GM21723 (cell line): ENCODE measurements at regions not wholly inside any gene's neighbourhood (a gene's known extent, or its start where the extent isn't known, plus 50 kb on each side); places are given as distances from the start of the nearest gene placed in this dataset.

Experiments
- ATAC-seq: cut with Tn5 transposase; IDR thresholded peaks from one replicate; pipeline ENCODE4 v1.9.1; 2021; ENCODE audit warnings: mild to moderate bottlenecking, moderate library complexity; ENCODE audit not compliant: unreplicated experiment

GRCh38 chr10:36638462-36639155 lies 486.8 kb upstream of the ANKRD30A start:
- no peak for ATAC-seq

GRCh38 chr10:36636879-36637278 lies 488.5 kb upstream of the ANKRD30A start:
- ATAC-seq, result no peak

DNA sequence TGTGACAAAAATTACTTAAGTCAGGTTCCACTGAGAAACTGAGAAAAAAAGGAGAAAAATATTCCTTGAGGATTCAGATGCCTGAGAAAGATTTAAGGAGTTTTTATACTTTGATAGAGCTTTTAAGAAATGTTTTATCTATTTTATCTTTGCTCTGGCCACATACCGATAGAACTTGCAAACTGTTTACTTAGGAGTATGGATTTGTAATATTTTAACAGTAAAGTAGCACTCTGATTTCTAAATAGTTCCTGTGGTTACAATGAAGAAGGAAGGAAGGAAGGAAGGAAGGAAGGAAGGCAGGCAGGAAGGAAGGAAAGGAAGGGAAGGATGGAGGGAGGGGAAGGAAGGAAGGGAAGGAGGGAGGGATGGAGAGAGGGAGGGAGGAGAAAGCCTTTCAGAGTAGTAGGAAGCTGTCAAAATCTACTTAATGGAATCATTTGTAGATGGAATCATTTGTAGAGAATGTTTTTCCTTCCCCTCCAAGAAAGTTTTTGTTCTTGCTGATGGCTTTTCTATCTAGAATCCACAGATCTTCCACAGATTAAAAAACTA lies 489.0 kb upstream of the ANKRD30A start:
- ATAC-seq, result no peak

DNA sequence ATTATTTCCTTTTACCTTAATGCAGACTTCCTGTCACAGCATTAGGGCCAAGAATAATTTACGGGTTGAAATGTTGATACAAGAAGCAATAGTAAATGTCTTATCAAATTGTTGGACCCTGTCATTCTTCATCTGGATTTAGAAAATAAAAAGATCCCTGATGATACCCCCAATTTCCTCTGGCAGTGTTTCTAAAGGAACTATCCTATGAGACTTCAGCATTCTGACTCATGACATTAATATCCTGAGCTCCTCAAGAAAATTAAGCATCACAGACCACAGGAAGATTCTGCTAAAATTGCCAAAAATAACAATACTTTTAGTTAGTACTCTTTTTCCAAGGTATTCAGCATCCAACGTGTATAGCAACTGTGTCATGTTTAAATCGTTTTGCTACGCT lies 490.5 kb upstream of the ANKRD30A start:
- ATAC-seq, result no peak

GRCh38 chr10:36630267-36630666 lies 495.1 kb upstream of the ANKRD30A start:
- ATAC-seq, result no peak

- no peak for ATAC-seq
These were observed 495.9 kb upstream of the ANKRD30A start for GRCh38 chr10:36629476-36629875.

DNA sequence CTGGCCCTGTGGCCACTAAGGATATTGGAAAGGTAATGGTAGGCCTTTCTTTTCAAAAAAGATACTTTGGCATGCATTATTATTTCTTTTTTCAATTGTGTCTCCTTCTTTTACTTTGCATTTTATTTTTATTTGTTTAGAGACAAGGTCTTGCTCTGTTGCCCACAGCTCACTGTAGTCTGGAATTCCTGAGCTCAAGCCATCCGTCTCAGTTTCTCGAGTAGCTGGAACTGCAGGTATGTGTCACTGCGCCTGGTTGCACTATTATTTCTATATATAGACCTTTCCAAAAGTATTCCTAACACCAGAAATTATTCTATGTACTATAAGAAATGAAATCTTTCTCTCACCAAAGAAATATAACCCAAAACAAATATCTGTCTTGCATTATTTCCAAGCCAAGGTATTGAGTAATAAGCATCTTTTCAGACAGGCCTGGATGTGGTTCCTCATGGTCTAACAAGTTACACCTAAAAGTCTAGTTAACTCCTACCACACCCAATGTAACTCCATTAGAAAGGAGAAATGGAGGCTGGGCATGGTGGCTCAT lies 500.8 kb upstream of the ANKRD30A start:
- ATAC-seq, result no peak

DNA sequence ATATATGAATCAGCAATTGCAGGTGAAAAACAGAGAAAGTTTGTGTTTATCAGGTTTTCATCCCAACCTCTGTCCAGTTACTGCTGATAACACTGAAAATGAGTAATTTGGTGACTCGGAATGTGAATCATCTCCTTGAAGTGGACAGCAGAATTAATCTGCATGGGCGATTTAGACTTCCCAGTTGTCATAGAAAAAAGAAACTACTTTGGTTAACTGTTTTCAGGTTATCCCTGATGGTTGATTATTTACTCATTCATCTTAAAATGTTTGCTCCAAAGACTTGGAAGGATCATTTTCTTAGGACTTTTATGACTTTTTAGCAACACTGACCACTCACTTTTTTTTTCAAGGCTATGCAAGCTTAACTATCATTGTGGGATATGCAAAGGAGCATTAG lies 504.1 kb upstream of the ANKRD30A start:
- no peak for ATAC-seq

DNA sequence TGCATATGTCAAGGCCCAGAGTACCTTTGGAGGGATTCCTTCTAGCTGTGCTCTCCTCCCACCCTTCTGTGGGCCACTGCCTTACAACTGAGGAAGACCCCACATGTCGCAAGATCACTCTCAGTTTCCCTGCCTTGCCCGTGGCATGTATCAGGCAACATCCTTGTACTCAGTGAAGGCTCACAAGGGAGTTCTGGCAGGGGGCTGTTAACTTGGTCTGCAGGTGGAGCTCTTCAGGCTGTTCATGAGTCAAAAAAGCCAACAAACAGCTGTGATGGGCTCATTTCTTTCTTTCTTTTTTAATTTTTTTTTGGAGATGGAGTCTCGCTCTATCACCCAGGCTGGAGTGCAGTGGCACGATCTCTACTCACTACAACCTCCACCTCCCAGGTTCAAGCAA lies 513.0 kb upstream of the ANKRD30A start:
- no peak for ATAC-seq

GRCh38 chr10:36608866-36609265 lies 516.5 kb upstream of the ANKRD30A start:
- ATAC-seq, result no peak

DNA sequence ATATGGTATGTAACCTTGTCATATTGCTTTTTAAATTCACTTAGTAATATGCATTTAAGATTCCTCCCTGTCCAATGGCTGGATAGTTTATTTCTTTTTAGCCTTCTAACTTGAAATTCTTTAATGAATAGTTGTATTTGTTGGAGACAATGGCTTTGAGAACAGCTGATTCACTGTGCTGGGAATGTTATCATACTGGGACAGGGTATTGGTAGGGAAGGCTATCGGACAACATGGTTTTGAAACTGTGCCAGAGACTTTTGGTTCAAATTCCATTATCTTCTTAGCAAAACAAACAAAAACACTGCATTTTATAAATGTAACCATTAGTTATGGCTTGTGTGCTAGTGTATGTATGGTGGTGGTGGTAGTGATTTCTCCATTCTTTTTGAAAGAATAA lies 517.1 kb upstream of the ANKRD30A start:
- ATAC-seq, result no peak

DNA sequence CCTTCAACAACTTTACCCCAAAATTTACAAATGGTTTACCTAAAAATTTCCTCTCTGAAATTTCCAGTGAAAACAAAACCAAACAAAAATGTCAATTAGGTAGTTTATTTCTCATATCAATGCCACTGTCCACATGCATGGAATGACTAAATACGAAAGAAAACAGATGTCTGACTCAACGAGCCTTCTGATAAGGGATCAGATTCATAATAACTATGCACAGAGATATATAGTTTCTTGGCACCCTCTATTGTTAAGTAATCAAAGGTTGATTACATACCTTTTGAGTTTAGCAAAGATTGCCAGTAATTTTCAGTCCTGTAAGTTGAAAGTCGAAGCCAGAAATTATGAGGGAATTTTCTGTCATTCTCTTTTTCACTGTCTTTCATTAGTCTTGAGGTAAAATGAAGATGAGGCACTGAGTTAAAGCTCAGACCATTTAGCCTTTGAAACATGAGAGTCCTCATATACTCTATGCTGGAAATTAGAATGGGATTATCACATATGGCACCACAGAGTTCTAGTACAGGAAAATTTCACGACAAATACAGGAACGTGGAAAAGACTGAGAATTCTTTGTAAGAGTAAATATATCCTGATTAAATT lies 519.1 kb upstream of the ANKRD30A start:
- no peak for ATAC-seq

- no peak for ATAC-seq
These were observed 521.1 kb upstream of the ANKRD30A start for GRCh38 chr10:36604316-36604715.

GRCh38 chr10:36603688-36604087 lies 521.7 kb upstream of the ANKRD30A start:
- no peak for ATAC-seq

DNA sequence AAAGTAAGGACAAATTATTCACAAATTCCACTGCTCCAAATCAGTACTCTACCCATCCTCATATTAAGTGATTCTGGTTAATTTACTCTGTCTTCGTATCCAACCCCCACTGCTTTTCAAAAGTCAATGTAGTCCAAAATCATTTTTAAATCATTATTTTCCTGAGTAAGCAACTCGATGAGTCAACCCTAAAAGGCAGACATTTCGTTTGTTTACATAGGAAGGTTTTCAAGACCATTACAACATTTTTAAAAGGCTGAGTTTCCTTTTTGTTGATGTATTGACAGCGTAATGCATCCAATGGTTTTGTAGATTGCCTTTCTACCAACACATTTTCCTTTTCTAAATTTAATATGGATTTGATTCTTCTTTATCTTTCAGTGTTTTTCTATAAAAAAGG lies 523.0 kb upstream of the ANKRD30A start:
- no peak for ATAC-seq

- no peak for ATAC-seq
These were observed 527.6 kb upstream of the ANKRD30A start for GRCh38 chr10:36597756-36598320.

- no peak for ATAC-seq
These were observed 532.4 kb upstream of the ANKRD30A start for GRCh38 chr10:36592964-36593363.

DNA sequence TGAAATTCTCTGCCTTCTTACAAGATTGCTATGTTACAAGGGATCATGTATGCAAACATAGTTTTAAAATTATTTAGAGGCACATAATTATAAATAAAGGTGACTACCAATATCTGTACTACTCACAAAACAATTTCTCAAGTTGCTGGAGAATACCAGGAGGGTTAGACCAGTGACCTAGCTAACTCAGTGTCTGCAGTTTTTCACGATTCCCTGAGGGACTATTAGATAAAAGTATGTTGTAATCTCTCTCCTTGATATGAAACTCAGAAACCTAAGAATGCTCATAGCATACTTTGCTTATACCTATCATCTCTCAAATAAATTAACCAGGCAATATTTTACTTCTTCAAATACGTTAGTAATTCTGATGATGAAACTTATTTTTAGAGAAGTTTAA lies 534.0 kb upstream of the ANKRD30A start:
- ATAC-seq, result no peak

DNA sequence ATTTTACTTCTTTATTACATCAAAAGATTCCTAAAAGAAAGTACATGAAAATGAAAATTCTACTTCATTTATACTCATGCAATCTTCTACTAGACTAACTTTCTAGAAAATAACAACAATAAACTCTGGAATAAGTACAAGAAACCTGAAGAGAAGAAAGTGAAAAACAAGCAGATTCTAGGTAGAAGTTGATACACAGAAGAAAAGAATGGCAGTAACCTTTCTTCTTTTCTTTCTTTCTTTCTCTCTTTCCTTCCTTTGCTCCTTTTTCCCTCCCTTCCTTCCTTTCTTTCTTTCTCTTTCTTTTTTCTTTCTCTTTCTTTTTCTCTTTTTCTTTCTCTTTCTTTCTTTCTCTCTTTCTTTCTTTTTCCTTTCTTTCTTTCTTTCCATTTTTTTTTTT lies 541.7 kb upstream of the ANKRD30A start:
- ATAC-seq, result no peak

DNA sequence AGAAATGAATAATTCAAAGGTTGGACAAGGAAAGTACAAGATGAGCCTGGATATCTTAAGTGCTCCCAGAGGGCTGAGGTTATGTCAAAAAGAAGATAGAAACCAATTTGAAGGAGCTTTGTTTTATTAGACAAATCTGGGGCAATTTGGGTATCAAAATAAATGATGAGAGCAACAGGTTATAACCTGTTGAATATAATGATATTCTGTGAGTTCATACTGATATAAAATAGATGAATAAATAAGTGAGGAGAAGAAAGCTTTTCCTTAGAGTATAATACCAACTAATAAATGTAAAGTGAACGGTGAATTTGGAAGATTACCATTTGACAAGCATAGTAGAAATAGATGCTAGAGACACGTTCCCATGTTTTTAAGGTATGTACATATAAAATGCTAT lies 544.2 kb upstream of the ANKRD30A start:
- no peak for ATAC-seq

DNA sequence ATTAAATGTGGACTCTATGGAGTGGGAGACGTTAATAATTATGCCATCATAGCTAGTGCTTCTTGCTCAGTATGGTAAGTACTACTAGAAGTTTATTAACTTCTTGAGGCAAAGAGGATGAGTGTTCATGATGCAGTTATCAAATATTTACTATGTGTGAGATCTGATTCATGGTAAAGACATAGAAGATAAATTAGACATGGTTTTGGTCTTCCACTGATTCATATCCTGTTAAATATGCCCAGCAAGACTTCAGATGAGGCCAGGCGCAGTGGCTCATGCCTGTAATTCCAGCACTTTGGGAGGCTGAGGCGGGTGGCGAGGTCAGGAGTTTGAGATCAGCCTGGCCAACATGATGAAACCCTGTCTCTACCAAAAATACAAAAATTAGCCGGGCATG lies 547.1 kb upstream of the ANKRD30A start:
- no peak for ATAC-seq

- ATAC-seq, result no peak
These were observed 548.3 kb upstream of the ANKRD30A start for GRCh38 chr10:36577126-36577525.
